K562 (cell line): ENCODE measurements at regions not wholly inside any gene's neighbourhood (a gene's known extent, or its start where the extent isn't known, plus 50 kb on each side); places are given as distances from the start of the nearest gene placed in this dataset.

Experiments used
- ATAC-seq: fragments of 200-7000 bp; cut with Tn5 transposase; 3 replicates; pipeline ENCODE4 v1.9.1; 2020; ENCODE audit warnings: moderate library complexity
- BruUV-seq: library from RNA; stranded (reverse); fragments of 400-500 nt; replicated peaks from 2 replicates; lab custom pipeline; 2021; lab: Mats Ljungman, UMichigan
- CTCF ChIA-PET: fragments of 300-600 bp; formaldehyde crosslinking; extraction: SDS; loops from one replicate; lab custom pipeline; 2021; ENCODE audit warnings: low intra/inter-chr PET ratio; lab: Yijun Ruan, JAX
- POLR2A ChIA-PET: fragments of 300-600, 350-650 bp; sonication (Branson Sonifier 250); formaldehyde crosslinking; extraction: SDS; loops from one replicate; lab custom pipeline; 2021; ENCODE audit warnings: antibody characterized with exemption, inconsistent platforms; lab: Yijun Ruan, JAX
- DNase-seq, 4 experiments: peaks; one replicate each; pipeline versions ENCODE4 v3.0.0 to v3.0.0-alpha.2; 2011 to 2018; ENCODE audit warnings: low spot score in 3 of 4, mixed read lengths in 3 of 4; ENCODE audit errors: extremely low read depth in 1 of 4
- FAIRE-seq: peaks from 2 replicates; lab custom pipeline; 2011; peaks lifted over from hg19 to GRCh38; lab: Jason Lieb, UNC
- H2AFZ ChIP-seq: 2 replicates; pipeline ENCODE4 v1.6.0; 2011; ENCODE audit warnings: low read depth, low read length, control low read depth, inconsistent platforms
- H3K27ac ChIP-seq: fragments of 200-600 bp; 3 replicates; pipeline ENCODE4 v1.8.0; 2011; ENCODE audit warnings: low read depth, mild to moderate bottlenecking, control low read depth, inconsistent platforms, low read length, moderate library complexity, mixed read lengths; ENCODE audit errors: extremely low read depth
- H3K27me3 ChIP-seq, 2 experiments: fragments of 300-600 bp in 1 of 2; 2 replicates in 1 of 2; 3 replicates in 1 of 2; pipeline versions ENCODE4 v1.6.0 to v1.8.0; 2011; ENCODE audit warnings: inconsistent platforms in 2 of 2, low read length in 2 of 2, mild to moderate bottlenecking in 1 of 2, mixed read lengths in 1 of 2, moderate library complexity in 1 of 2; ENCODE audit not compliant: control insufficient read depth in 2 of 2, insufficient read depth in 2 of 2
- H3K36me3 ChIP-seq: fragments of 300-600 bp; 3 replicates; pipeline ENCODE4 v1.8.0; 2011; ENCODE audit warnings: mild to moderate bottlenecking, low read length, inconsistent platforms; ENCODE audit not compliant: control insufficient read depth, insufficient read depth
- H3K4me1 ChIP-seq, 2 experiments: fragments of 200-600 bp in 1 of 2; replicated peaks in 1 of 2; 2 replicates in 1 of 2; 3 replicates in 1 of 2; pipeline versions ENCODE4 v1.5.1 to v1.8.0; 2011; ENCODE audit warnings: inconsistent platforms in 2 of 2, low read length in 2 of 2, mild to moderate bottlenecking in 1 of 2, mixed read lengths in 1 of 2, moderate library complexity in 1 of 2; ENCODE audit not compliant: control insufficient read depth in 2 of 2, insufficient read depth in 2 of 2
- H3K4me2 ChIP-seq: 2 replicates; pipeline ENCODE4 v1.6.1; 2011; ENCODE audit warnings: low read length, control low read depth, inconsistent platforms, mixed read lengths; ENCODE audit not compliant: insufficient read depth
- H3K4me3 ChIP-seq: fragments of 200-600 bp; sonication (generic), shearing (Covaris generic); 2 replicates; pipeline ENCODE4 v1.5.1; 2016; ENCODE audit warnings: control low read depth, inconsistent platforms
- H3K79me2 ChIP-seq: fragments of 200-600 bp; 3 replicates; pipeline ENCODE4 v1.8.0; 2011; ENCODE audit warnings: low read length, inconsistent platforms; ENCODE audit not compliant: control insufficient read depth, insufficient read depth
- H3K9ac ChIP-seq, 2 experiments: 2 replicates each; pipeline versions ENCODE4 v1.6.0 to v1.6.1; 2011; ENCODE audit warnings: low read depth in 2 of 2, low read length in 2 of 2, control low read depth in 1 of 2, inconsistent platforms in 1 of 2, mild to moderate bottlenecking in 1 of 2, mixed read lengths in 1 of 2; ENCODE audit not compliant: insufficient read depth in 1 of 2
- H3K9me1 ChIP-seq: one replicate; pipeline ENCODE4 v1.6.0; 2011; ENCODE audit warnings: inconsistent platforms, mild to moderate bottlenecking, low read length, moderate library complexity; ENCODE audit not compliant: control insufficient read depth, insufficient read depth
- H3K9me3 ChIP-seq: replicated peaks from 2 replicates; pipeline ENCODE4 v1.5.1; 2011; ENCODE audit warnings: low read depth, low read length, inconsistent platforms; ENCODE audit not compliant: control insufficient read depth, insufficient read depth
- H4K20me1 ChIP-seq: replicated peaks from 2 replicates; pipeline ENCODE4 v1.6.1; 2011; ENCODE audit warnings: low read length, inconsistent platforms, mixed read lengths; ENCODE audit not compliant: control insufficient read depth, insufficient read depth
- ATF3 ChIP-seq, 2 experiments: fragments of 450-650 bp in 1 of 2; sonication (generic) in 1 of 2; formaldehyde crosslinking in 1 of 2; IDR thresholded peaks in 1 of 2; conservative IDR thresholded peaks in 1 of 2; 2 replicates each; pipeline versions ENCODE4 v1.6.1 to v1.8.1; 2016 to 2023; ENCODE audit warnings: mild to moderate bottlenecking in 2 of 2, moderate library complexity in 2 of 2, inconsistent platforms in 1 of 2, missing genetic modification reagents in 1 of 2
- FOSL1 ChIP-seq: fragments of 200-800 bp; sonication (Bioruptor generic); conservative IDR thresholded peaks from 2 replicates; pipeline ENCODE4 v1.6.1; 2016; ENCODE audit warnings: missing genetic modification characterization, missing compliant biosample characterization
- POLR2AphosphoS5 ChIP-seq: IDR thresholded peaks from 2 replicates; pipeline ENCODE4 v1.6.1; 2011; ENCODE audit warnings: mild to moderate bottlenecking, low read depth, low read length, moderate library complexity; ENCODE audit not compliant: control insufficient read depth, insufficient read depth
- SMC3 ChIP-seq: conservative IDR thresholded peaks from 2 replicates; pipeline ENCODE4 v1.6.1; 2011; ENCODE audit warnings: low read depth, low read length, improper control_type of control experiment; ENCODE audit not compliant: insufficient read depth
- U2AF1 ChIP-seq: fragments of 200-400 bp; formaldehyde crosslinking; optimal IDR thresholded peaks from 2 replicates; pipeline ENCODE3; 2017; ENCODE audit warnings: mild to moderate bottlenecking, low read depth, low read length, moderate library complexity
- ZNF146 ChIP-seq: IDR thresholded peaks from one replicate; pipeline ENCODE4 v1.6.1; 2018; ENCODE audit warnings: missing compliant biosample characterization; ENCODE audit not compliant: unreplicated experiment
- WGBS: fragments of 100-300 bp; shearing (Covaris generic); methylation state at CpG from one replicate; pipeline ENCODE4 v1.1.6; 2016; ENCODE audit warnings: low coverage, mixed read lengths; ENCODE audit not compliant: insufficient coverage; ENCODE audit errors: missing lambda C conversion rate; 5-methylcytosine and 5-hydroxymethylcytosine counted together
- in situ Hi-C: fragments of 300-500 bp; cut with MboI; formaldehyde crosslinking; loops from 4 replicates; pipeline ENCODE4 v1.15.0; 2018; ENCODE audit warnings: inconsistent platforms, mixed read lengths
- intact Hi-C: fragments of 100-400 bp; cut with micrococcal nuclease; formaldehyde crosslinking; loops from 2 replicates; pipeline ENCODE4 v1.14.2; 2022

- Histone ChIP-seq H3K9me1 (no peaks in the 10 kb centered on the region), H3K4me3 (no peak overlapping the region), H3K4me2 (no peak overlapping the region), H3K27me3 (no peaks in the 10 kb centered on the region), H3K79me2 (no peaks in the 10 kb centered on the region), H2AFZ (no peak overlapping the region), H3K9me3 (no peaks in the 10 kb centered on the region), H3K9ac (no peak overlapping the region), H3K27ac (no peak overlapping the region), H4K20me1 (no peaks in the 10 kb centered on the region), H3K4me1 (no peaks in the 10 kb centered on the region), H3K36me3 (no peaks in the 10 kb centered on the region)
- FAIRE-seq = no peak
- no TSS peak for BruUV-seq
- DNase-seq = no peak
- TF ChIP-seq ZNF146 (CRISPR knock-in tag) (no peak), FOSL1 (tag) (no peak), ATF3 (IDR thresholded peaks at IDR 0.05) (no peak), ATF3 (CRISPR knock-in tag; conservative IDR thresholded peaks at IDR 0.05) (no peak), POLR2AphosphoS5 (no peak), SMC3 (no peak), U2AF1 (no peak)
- ATAC-seq = no peak
- ChIA-PET CTCF (no interaction called here), POLR2A (no interaction called here)
- in situ Hi-C loops = no loop called here
- WGBS = 0% methylated on average over 2 of the region's 2 CpGs
- intact Hi-C loops = no loop called here
These were observed 1118.1 kb upstream of the PABPC4L start for GRCh38 chr4:135319685-135320084.
